ENCODE measurements at regions not wholly inside any gene's neighbourhood (a gene's known extent, or its start where the extent isn't known, plus 50 kb on each side); places are given as distances from the start of the nearest gene placed in this dataset.

DNA sequence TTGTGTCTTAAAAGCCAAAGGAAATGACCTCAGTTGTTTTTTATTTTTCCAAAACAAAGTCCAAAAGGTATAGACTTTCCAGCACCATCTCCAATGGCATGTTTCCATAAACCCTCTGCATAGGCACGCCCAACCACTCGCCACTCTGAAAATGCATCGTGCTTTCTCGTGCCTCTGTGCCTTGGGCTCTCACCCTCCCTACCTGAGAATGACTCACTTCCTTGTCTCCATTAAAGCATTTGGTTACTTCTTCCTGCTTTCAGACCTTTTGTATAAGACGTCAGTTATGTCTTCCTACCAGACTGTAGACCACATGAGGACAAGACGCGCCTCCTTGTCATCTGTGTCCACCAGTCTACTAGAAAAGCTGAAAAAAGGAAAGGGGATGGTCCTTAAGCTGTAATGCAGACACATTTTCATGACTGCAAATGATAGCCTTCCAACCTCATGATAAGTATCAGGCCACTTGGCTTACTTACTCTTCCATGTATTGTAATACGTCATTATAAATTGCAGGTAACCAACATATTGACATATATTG is 61.2 kb upstream of the CDYL start:
- Histone ChIP-seq H3K27me3 (ENCODE audit: control insufficient read depth, insufficient read depth, low read length) (peaks cover 4% of the 10 kb centered on the region; the same call in 1 of the 2 replicates), H3K36me3 (ENCODE audit: control insufficient read depth, insufficient read depth, low read length) (no peaks in the 10 kb centered on the region), H3K4me3 (ENCODE audit: low read depth, low read length) (no peak overlapping the region)
- POLR2A ChIA-PET = no interaction called here
- TF ChIP-seq, protein P1, sequence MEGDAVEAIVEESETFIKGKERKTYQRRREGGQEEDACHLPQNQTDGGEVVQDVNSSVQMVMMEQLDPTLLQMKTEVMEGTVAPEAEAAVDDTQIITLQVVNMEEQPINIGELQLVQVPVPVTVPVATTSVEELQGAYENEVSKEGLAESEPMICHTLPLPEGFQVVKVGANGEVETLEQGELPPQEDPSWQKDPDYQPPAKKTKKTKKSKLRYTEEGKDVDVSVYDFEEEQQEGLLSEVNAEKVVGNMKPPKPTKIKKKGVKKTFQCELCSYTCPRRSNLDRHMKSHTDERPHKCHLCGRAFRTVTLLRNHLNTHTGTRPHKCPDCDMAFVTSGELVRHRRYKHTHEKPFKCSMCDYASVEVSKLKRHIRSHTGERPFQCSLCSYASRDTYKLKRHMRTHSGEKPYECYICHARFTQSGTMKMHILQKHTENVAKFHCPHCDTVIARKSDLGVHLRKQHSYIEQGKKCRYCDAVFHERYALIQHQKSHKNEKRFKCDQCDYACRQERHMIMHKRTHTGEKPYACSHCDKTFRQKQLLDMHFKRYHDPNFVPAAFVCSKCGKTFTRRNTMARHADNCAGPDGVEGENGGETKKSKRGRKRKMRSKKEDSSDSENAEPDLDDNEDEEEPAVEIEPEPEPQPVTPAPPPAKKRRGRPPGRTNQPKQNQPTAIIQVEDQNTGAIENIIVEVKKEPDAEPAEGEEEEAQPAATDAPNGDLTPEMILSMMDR (IDR thresholded peaks at IDR 0.05; ENCODE audit: insufficient read depth, low read depth, low read length) = no peak
- DNase-seq (ENCODE audit: low read depth) = no peak
- CTCF ChIA-PET = no interaction called here

DNA sequence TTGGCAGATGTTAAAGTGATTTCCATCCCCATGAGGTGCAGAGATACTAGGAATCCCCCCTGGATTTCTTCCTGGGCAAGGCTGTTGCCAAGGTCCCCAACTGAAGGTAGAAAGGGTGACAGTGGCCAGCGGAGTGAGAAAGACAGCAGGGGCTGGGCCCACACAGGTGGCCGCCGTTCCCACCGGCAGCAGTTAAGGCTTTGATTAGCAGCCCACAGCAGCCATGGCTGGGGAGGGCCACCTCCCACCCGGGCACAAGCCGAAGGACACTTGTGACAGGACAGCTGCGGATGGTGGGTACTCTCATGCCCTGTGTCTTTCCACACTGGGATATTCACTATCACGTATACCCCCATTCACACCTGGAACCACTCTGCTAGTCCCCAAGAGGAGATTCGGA is 63.9 kb upstream of the CDYL start:
- DNase-seq (ENCODE audit: low read depth) = no peak
- no peak overlapping the region for H3K4me3 ChIP-seq (ENCODE audit: low read depth, low read length)
- ChIA-PET CTCF (no interaction called here), POLR2A (no interaction called here)
- TF ChIP-seq, protein P1 (IDR thresholded peaks at IDR 0.05; ENCODE audit: insufficient read depth, low read depth, low read length) = no peak
- peaks cover 4% of the 10 kb centered on the region; the same call in 1 of the 2 replicates for H3K27me3 ChIP-seq (ENCODE audit: control insufficient read depth, insufficient read depth, low read length)
- H3K36me3 ChIP-seq (ENCODE audit: control insufficient read depth, insufficient read depth, low read length) = no peaks in the 10 kb centered on the region

DNA sequence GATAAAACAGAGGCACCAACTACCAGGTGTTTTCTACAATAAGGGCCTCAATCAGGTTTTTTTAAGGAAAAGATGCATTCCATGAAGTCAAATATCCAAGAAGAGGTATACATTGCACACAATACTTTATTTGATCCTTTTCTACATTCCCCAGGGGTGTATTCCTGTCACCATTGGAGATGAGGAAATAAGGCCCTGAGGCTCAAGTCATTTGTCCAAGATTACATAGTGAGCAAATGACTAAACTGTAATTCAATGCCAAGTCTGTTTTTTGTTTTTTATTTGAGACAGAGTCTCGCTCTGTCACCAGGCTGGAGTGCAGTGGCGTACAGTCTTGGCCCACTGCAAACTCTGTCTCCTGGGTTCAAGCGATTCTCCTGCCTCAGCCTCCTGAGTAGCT is 69.2 kb upstream of the CDYL start:
- peaks cover 3% of the 10 kb centered on the region; the same call in 1 of the 2 replicates for H3K27me3 ChIP-seq (ENCODE audit: control insufficient read depth, insufficient read depth, low read length)
- H3K36me3 ChIP-seq (ENCODE audit: control insufficient read depth, insufficient read depth, low read length) = no peaks in the 10 kb centered on the region
- ChIA-PET CTCF (no interaction called here), POLR2A (no interaction called here)
- no peak for DNase-seq (ENCODE audit: low read depth)
- H3K4me3 ChIP-seq (ENCODE audit: low read depth, low read length) = no peak overlapping the region
- TF ChIP-seq, protein P1 (IDR thresholded peaks at IDR 0.05; ENCODE audit: insufficient read depth, low read depth, low read length) = no peak

DNA sequence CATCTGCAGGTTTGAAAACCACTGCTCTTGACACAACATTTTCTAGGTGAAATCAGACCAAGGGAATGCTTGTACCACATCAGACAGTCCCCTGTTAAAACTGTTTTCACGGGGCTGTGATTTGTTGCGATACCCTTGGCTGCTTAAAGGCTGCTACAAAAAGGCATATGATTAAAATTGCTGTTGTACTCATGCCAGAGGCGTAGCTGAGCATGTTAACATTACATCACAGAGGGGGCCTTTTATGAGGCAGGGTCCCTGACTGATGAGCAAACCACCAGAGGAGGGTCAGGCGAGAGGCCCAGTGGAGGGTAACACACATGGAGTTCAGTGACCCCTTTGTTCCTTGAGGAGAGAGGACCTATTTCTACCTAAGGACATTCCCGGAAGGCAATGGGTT is 70.4 kb upstream of the CDYL start:
- TF ChIP-seq, protein P1 (IDR thresholded peaks at IDR 0.05; ENCODE audit: insufficient read depth, low read depth, low read length) = no peak
- H3K27me3 ChIP-seq (ENCODE audit: control insufficient read depth, insufficient read depth, low read length) = no peaks in the 10 kb centered on the region
- ChIA-PET POLR2A (no interaction called here), CTCF (no interaction called here)
- no peak overlapping the region for H3K4me3 ChIP-seq (ENCODE audit: low read depth, low read length)
- no peak for DNase-seq (ENCODE audit: low read depth)
- H3K36me3 ChIP-seq (ENCODE audit: control insufficient read depth, insufficient read depth, low read length) = no peaks in the 10 kb centered on the region

DNA sequence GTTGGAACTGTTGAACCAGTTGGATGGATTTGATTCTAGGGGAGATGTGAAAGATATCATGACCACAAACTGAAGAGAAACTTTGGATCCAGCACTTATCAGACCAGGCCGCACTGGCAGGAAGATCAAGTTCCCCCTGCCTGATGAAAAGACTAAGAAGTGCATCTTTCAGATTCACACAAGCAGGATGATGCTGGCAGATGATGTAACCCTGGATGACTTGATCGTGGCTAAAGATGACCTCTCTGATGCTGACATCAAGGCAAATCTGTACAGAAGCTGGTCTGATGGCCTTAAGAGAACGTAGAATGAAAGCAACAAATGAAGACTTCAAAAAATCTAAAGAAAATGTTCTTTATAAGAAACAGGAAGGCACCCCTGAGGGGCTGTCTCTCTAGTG is 72.8 kb upstream of the CDYL start:
- POLR2A ChIA-PET = no interaction called here
- no peak overlapping the region for H3K4me3 ChIP-seq (ENCODE audit: low read depth, low read length)
- TF ChIP-seq, protein P1 (IDR thresholded peaks at IDR 0.05; ENCODE audit: insufficient read depth, low read depth, low read length) = no peak
- no peaks in the 10 kb centered on the region for H3K27me3 ChIP-seq (ENCODE audit: control insufficient read depth, insufficient read depth, low read length)
- DNase-seq (ENCODE audit: low read depth) = no peak
- CTCF ChIA-PET = no interaction called here
- no peaks in the 10 kb centered on the region for H3K36me3 ChIP-seq (ENCODE audit: control insufficient read depth, insufficient read depth, low read length)
